ENCODE measurements at regions not wholly inside any gene's neighbourhood (a gene's known extent, or its start where the extent isn't known, plus 50 kb on each side); places are given as distances from the start of the nearest gene placed in this dataset.

- no peak overlapping the region for H3K4me3 Mint-ChIP-seq
These were observed 329.7 kb upstream of the NREP start for GRCh38 chr5:112086740-112087139.

DNA sequence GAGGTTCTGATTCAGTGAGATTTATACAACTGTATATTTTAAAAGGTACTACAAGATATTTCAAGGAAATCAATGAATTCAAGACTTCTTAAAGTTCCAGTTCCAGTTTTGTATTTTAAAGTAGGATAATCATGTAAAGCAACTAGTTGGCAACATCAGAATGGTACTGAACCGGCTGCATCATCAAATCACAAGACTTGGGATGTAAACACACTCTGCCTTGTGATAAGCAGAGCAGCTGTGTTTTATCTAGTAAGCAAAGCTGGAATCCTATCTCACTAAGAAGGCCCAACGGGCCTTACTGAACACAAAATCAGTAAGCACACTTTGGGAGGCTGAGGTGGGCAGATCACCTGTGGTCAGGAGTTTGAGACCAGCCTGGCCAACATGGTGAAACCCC is 327.2 kb upstream of the NREP start:
- Mint-ChIP-seq H3K4me3 (no peak overlapping the region), H3K27ac (no peak overlapping the region), H3K27me3 (peaks cover 1% of the 10 kb centered on the region), H3K4me1 (ENCODE audit: low read depth) (no peaks in the 10 kb centered on the region), H3K36me3 (ENCODE audit: low read depth) (no peaks in the 10 kb centered on the region), H3K9me3 (no peaks in the 10 kb centered on the region)
- ChIA-PET CTCF (no interaction called here), POLR2A (no interaction called here)
- TF ChIP-seq, protein P1, sequence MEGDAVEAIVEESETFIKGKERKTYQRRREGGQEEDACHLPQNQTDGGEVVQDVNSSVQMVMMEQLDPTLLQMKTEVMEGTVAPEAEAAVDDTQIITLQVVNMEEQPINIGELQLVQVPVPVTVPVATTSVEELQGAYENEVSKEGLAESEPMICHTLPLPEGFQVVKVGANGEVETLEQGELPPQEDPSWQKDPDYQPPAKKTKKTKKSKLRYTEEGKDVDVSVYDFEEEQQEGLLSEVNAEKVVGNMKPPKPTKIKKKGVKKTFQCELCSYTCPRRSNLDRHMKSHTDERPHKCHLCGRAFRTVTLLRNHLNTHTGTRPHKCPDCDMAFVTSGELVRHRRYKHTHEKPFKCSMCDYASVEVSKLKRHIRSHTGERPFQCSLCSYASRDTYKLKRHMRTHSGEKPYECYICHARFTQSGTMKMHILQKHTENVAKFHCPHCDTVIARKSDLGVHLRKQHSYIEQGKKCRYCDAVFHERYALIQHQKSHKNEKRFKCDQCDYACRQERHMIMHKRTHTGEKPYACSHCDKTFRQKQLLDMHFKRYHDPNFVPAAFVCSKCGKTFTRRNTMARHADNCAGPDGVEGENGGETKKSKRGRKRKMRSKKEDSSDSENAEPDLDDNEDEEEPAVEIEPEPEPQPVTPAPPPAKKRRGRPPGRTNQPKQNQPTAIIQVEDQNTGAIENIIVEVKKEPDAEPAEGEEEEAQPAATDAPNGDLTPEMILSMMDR (IDR thresholded peaks at IDR 0.05), result no peak
- no peak for DNase-seq
- no peak for ATAC-seq
- intact Hi-C loops (cut with micrococcal nuclease), result no loop called here

More at GRCh38 chr5:112086740-112087139, 329.7 kb upstream of the NREP start:
- intact Hi-C loops (cut with micrococcal nuclease), result no loop called here
- POLR2A ChIA-PET, result no interaction called here
- CTCF ChIA-PET, result no interaction called here
- H3K36me3 Mint-ChIP-seq (ENCODE audit: low read depth), result no peaks in the 10 kb centered on the region
- peaks cover 1% of the 10 kb centered on the region for H3K27me3 Mint-ChIP-seq
- no peaks in the 10 kb centered on the region for H3K9me3 Mint-ChIP-seq
- TF ChIP-seq, protein P1 (IDR thresholded peaks at IDR 0.05), result no peak
- ATAC-seq (no peak), DNase-seq (no peak)
- H3K27ac Mint-ChIP-seq, result no peak overlapping the region
- H3K4me1 Mint-ChIP-seq (ENCODE audit: low read depth), result no peaks in the 10 kb centered on the region

DNA sequence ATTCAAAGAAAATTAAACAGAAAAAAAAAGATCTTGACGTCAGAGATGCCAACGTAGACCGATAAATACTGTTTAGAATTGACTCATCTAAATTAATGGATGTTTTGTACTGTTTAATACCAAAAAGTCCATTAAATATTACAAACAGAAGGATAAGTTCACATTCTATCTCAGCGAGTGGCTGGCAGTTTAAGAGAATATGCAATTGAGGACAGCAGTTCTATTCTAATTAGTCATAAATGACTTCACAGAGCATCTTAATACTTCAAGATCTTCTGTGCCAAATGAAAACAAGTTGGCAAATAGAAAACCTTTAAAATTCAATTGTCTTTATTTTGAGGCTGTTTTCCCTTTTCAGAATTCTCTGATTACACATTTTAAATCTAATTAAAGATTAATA is 326.6 kb upstream of the NREP start:
- Mint-ChIP-seq H3K27me3 (peaks cover 1% of the 10 kb centered on the region), H3K36me3 (ENCODE audit: low read depth) (no peaks in the 10 kb centered on the region), H3K27ac (no peak overlapping the region), H3K9me3 (no peaks in the 10 kb centered on the region), H3K4me1 (ENCODE audit: low read depth) (no peaks in the 10 kb centered on the region), H3K4me3 (no peak overlapping the region)
- intact Hi-C loops (cut with micrococcal nuclease), result no loop called here
- ChIA-PET POLR2A (no interaction called here), CTCF (no interaction called here)
- TF ChIP-seq, protein P1 (IDR thresholded peaks at IDR 0.05), result no peak
- DNase-seq (no peak), ATAC-seq (no peak)

- peaks cover 2% of the 10 kb centered on the region for H3K9me3 Mint-ChIP-seq
- H3K27ac Mint-ChIP-seq, result no peak overlapping the region
- POLR2A ChIA-PET, result no interaction called here
- no peak for ATAC-seq
- H3K4me1 Mint-ChIP-seq (ENCODE audit: low read depth), result peaks cover 7% of the 10 kb centered on the region
- no peak overlapping the region for H3K4me3 Mint-ChIP-seq
- intact Hi-C loops (cut with micrococcal nuclease), result no loop called here
- DNase-seq, result no peak
- no peaks in the 10 kb centered on the region for H3K36me3 Mint-ChIP-seq (ENCODE audit: low read depth)
- CTCF ChIA-PET, result no interaction called here
- no peaks in the 10 kb centered on the region for H3K27me3 Mint-ChIP-seq
- TF ChIP-seq, protein P1 (IDR thresholded peaks at IDR 0.05), result no peak
These were observed 320.2 kb upstream of the NREP start for GRCh38 chr5:112077180-112077579.

DNA sequence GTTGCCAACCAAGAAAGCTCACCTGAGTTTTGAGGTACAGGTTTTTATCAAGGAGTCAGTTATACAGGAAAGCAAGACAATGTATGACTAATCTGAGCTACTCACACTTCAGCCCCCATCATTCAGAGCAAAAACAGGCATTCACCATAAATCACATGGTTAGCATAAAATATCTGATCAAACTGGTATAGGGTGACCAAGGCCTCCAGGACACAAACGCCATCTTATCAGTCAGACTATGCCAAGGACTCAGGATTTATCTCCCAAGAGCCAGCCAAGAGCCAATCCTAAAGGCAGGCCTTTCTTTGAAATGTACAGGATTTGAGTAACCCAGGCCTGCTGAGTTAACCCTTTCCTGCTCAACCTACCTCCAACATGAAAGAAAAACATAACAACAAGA is 313.0 kb upstream of the NREP start:
- H3K36me3 Mint-ChIP-seq (ENCODE audit: low read depth), result no peaks in the 10 kb centered on the region
- DNase-seq (no peak), ATAC-seq (no peak)
- intact Hi-C loops (cut with micrococcal nuclease), result no loop called here
- H3K9me3 Mint-ChIP-seq, result no peaks in the 10 kb centered on the region
- ChIA-PET POLR2A (interaction anchor here (0.5 kb wide), 1 partner anchor 984 kb away, joined by 3 read pairs; no protein-coding TSS in a partner anchor), CTCF (no interaction called here)
- H3K27me3 Mint-ChIP-seq, result no peaks in the 10 kb centered on the region
- H3K27ac Mint-ChIP-seq, result no peak overlapping the region
- TF ChIP-seq, protein P1 (IDR thresholded peaks at IDR 0.05), result no peak
- no peak overlapping the region for H3K4me3 Mint-ChIP-seq
- H3K4me1 Mint-ChIP-seq (ENCODE audit: low read depth), result no peaks in the 10 kb centered on the region
